GM23338 (cell line): ENCODE measurements at regions not wholly inside any gene's neighbourhood (a gene's known extent, or its start where the extent isn't known, plus 50 kb on each side); places are given as distances from the start of the nearest gene placed in this dataset.

Experiments
- ATAC-seq: fragments of 200-7000 bp; cut with Tn5 transposase; 3 replicates; pipeline ENCODE4 v1.9.1; 2020
- DNase-seq: peaks from one replicate; pipeline ENCODE4 v3.0.0-alpha.2; 2015; ENCODE audit warnings: low spot score
- H2AFZ ChIP-seq: fragments of 200-600 bp; sonication (generic); 2 replicates; pipeline ENCODE4 v1.8.0; 2016; ENCODE audit warnings: antibody characterized with exemption, mild to moderate bottlenecking, moderate library complexity
- H3F3A ChIP-seq: fragments of 200-600 bp; sonication (generic); replicated peaks from 2 replicates; pipeline ENCODE4 v1.8.0; 2017; ENCODE audit warnings: antibody characterized with exemption, mixed run types, low read depth
- H3K27ac ChIP-seq: fragments of 200-600 bp; sonication (generic); 2 replicates; pipeline ENCODE4 v1.6.1; 2016; ENCODE audit warnings: low read depth
- H3K27me3 ChIP-seq: fragments of 200-600 bp; sonication (generic); 2 replicates; pipeline ENCODE4 v1.8.0; 2016; ENCODE audit warnings: mild to moderate bottlenecking, mixed run types, moderate library complexity; ENCODE audit not compliant: insufficient read depth
- H3K36me3 ChIP-seq: fragments of 200-600 bp; sonication (generic); 2 replicates; pipeline ENCODE4 v1.8.0; 2016; ENCODE audit warnings: mild to moderate bottlenecking; ENCODE audit not compliant: insufficient read depth
- H3K4me1 ChIP-seq: fragments of 200-600 bp; sonication (generic); 2 replicates; pipeline ENCODE4 v1.8.0; 2016; ENCODE audit warnings: mild to moderate bottlenecking, moderate library complexity; ENCODE audit not compliant: insufficient read depth
- H3K4me2 ChIP-seq: fragments of 200-600 bp; sonication (generic); 2 replicates; pipeline ENCODE4 v1.7.1; 2017; ENCODE audit warnings: mixed run types
- H3K4me3 ChIP-seq: fragments of 200-600 bp; sonication (generic); 2 replicates; pipeline ENCODE4 v1.6.1; 2016; ENCODE audit warnings: mixed run types
- H3K79me2 ChIP-seq: fragments of 200-600 bp; sonication (generic); replicated peaks from 2 replicates; pipeline ENCODE4 v1.8.0; 2017; ENCODE audit warnings: mild to moderate bottlenecking; ENCODE audit not compliant: insufficient read depth
- H3K9me2 ChIP-seq: fragments of 200-600 bp; sonication (generic); 2 replicates; pipeline ENCODE4 v1.8.0; 2017; ENCODE audit not compliant: insufficient read depth
- H4K20me1 ChIP-seq: fragments of 200-600 bp; sonication (generic); replicated peaks from 2 replicates; pipeline ENCODE4 v1.8.0; 2017; ENCODE audit warnings: mild to moderate bottlenecking; ENCODE audit not compliant: insufficient read depth
- H3K27ac Mint-ChIP-seq: 2 replicates; pipeline ENCODE4 v1.8.0; 2020; ENCODE audit warnings: inconsistent platforms, mild to moderate bottlenecking, moderate library complexity, mixed read lengths
- H3K27me3 Mint-ChIP-seq: 3 replicates; pipeline ENCODE4 v1.8.0; 2022; ENCODE audit warnings: low read depth, mild to moderate bottlenecking, moderate library complexity, mixed read lengths, inconsistent platforms; ENCODE audit not compliant: insufficient read depth, poor library complexity
- H3K36me3 Mint-ChIP-seq: 3 replicates; pipeline ENCODE4 v1.8.0; 2021; ENCODE audit warnings: low read depth, mild to moderate bottlenecking, inconsistent platforms, moderate library complexity, mixed read lengths
- H3K4me1 Mint-ChIP-seq: 3 replicates; pipeline ENCODE4 v1.8.0; 2020; ENCODE audit warnings: mild to moderate bottlenecking, inconsistent platforms, mixed read lengths
- H3K4me3 Mint-ChIP-seq: 3 replicates; pipeline ENCODE4 v1.8.0; 2021; ENCODE audit warnings: moderate library complexity, mild to moderate bottlenecking, inconsistent platforms, mixed read lengths
- H3K9me3 Mint-ChIP-seq: 3 replicates; pipeline ENCODE4 v1.8.0; 2020; ENCODE audit warnings: moderate library complexity, mild to moderate bottlenecking, inconsistent platforms, mixed read lengths
- ETS1 ChIP-seq: IDR thresholded peaks from 2 replicates; pipeline ENCODE4 v1.6.1; 2016; ENCODE audit warnings: antibody characterized with exemption
- EZH2 ChIP-seq: fragments of 200-600 bp; sonication (generic); IDR thresholded peaks from one replicate; pipeline ENCODE4 v1.8.0; 2017; ENCODE audit warnings: antibody characterized with exemption, mild to moderate bottlenecking, low read depth; ENCODE audit not compliant: unreplicated experiment
- EZH2phosphoT487 ChIP-seq: fragments of 200-600 bp; sonication (generic); IDR thresholded peaks from one replicate; pipeline ENCODE4 v1.8.1; 2018; ENCODE audit warnings: antibody characterized with exemption; ENCODE audit not compliant: unreplicated experiment
- JUNB ChIP-seq: IDR thresholded peaks from one replicate; pipeline ENCODE4 v1.6.1; 2016; ENCODE audit warnings: antibody characterized with exemption; ENCODE audit not compliant: unreplicated experiment
- NANOG ChIP-seq: IDR thresholded peaks from 2 replicates; pipeline ENCODE4 v1.6.1; 2016; ENCODE audit warnings: antibody characterized with exemption, borderline replicate concordance
- POLR2AphosphoS5 ChIP-seq: IDR thresholded peaks from 2 replicates; pipeline ENCODE4 v1.6.1; 2016; ENCODE audit warnings: antibody characterized with exemption, low read depth
- REST ChIP-seq: IDR thresholded peaks from one replicate; pipeline ENCODE4 v1.6.1; 2018; ENCODE audit warnings: antibody characterized with exemption; ENCODE audit not compliant: unreplicated experiment
- STAT1 ChIP-seq: IDR thresholded peaks from one replicate; pipeline ENCODE4 v1.6.1; 2016; ENCODE audit warnings: antibody characterized with exemption; ENCODE audit not compliant: unreplicated experiment
- ZNF114 ChIP-seq: fragments of 250-450 bp; sonication (Bioruptor Pico); IDR thresholded peaks from 2 replicates; pipeline ENCODE4 v1.5.0; 2020; ENCODE audit warnings: mild to moderate bottlenecking, moderate library complexity
- ZNF331 ChIP-seq: fragments of 250-450 bp; sonication (Bioruptor Pico); IDR thresholded peaks from 2 replicates; pipeline ENCODE4 v1.5.0; 2020; ENCODE audit warnings: low read depth, mild to moderate bottlenecking, moderate library complexity
- ZNF462 ChIP-seq: fragments of 250-450 bp; sonication (Bioruptor Pico); IDR thresholded peaks from 2 replicates; pipeline ENCODE4 v1.5.0; 2020; ENCODE audit warnings: mild to moderate bottlenecking, moderate library complexity

GRCh38 chr7:136728945-136729344, 139.5 kb upstream of the CHRM2 start:
- no peaks in the 10 kb centered on the region for H3K4me1 ChIP-seq
- H3K4me2 ChIP-seq: no peak overlapping the region
- no peak for ATAC-seq
- no peak overlapping the region for H3K27ac ChIP-seq
- Mint-ChIP-seq H3K27me3 (no peaks in the 10 kb centered on the region), H3K36me3 (no peaks in the 10 kb centered on the region), H3K4me3 (no peak overlapping the region), H3K4me1 (no peaks in the 10 kb centered on the region), H3K9me3 (no peaks in the 10 kb centered on the region), H3K27ac (no peak overlapping the region)
- peaks cover 7% of the 10 kb centered on the region; the same call in 1 of the 2 replicates for H3K9me2 ChIP-seq
- H3F3A ChIP-seq: no peaks in the 10 kb centered on the region
- no peak overlapping the region for H3K4me3 ChIP-seq
- no peaks in the 10 kb centered on the region for H3K36me3 ChIP-seq
- TF ChIP-seq POLR2AphosphoS5 (no peak), NANOG (no peak), EZH2 (no peak), ZNF331 (CRISPR knock-in tag) (no peak), REST (no peak), EZH2phosphoT487 (no peak), ETS1 (no peak), STAT1 (no peak), ZNF114 (CRISPR knock-in tag) (no peak), ZNF462 (no peak), JUNB (no peak)
- no peak for DNase-seq
- H2AFZ ChIP-seq: no peak overlapping the region
- no peaks in the 10 kb centered on the region for H3K27me3 ChIP-seq
- H3K79me2 ChIP-seq: no peaks in the 10 kb centered on the region
- no peaks in the 10 kb centered on the region for H4K20me1 ChIP-seq
